Prostate gland (tissue), 2 donors: ENCODE measurements at regions not wholly inside any gene's neighbourhood (a gene's known extent, or its start where the extent isn't known, plus 50 kb on each side); places are given as distances from the start of the nearest gene placed in this dataset.

Experiments
- CTCF ChIP-seq, 4 experiments: fragments of 200-600 bp in 2 of 4; fragments of 450-650 bp in 2 of 4; sonication (generic) in 2 of 4; IDR thresholded peaks; 1 replicate in 3 of 4; 2 replicates in 1 of 4; pipeline ENCODE4 v1.5.1; 2016 to 2019; ENCODE audit warnings: antibody characterized with exemption in 4 of 4, mild to moderate bottlenecking in 2 of 4, moderate library complexity in 2 of 4
- POLR2A ChIP-seq: fragments of 450-650 bp; IDR thresholded peaks from one replicate; pipeline ENCODE4 v1.6.1; 2016; ENCODE audit warnings: antibody characterized with exemption, mild to moderate bottlenecking
- POLR2AphosphoS5 ChIP-seq: sonication (generic); formaldehyde crosslinking; IDR thresholded peaks from one replicate; pipeline ENCODE4 v1.6.1; 2017; ENCODE audit warnings: antibody characterized with exemption

GRCh38 chr20:60553095-60553494, 594.9 kb downstream of the CDH26 start:
- no peak for TF ChIP-seq POLR2AphosphoS5
- TF ChIP-seq CTCF (IDR thresholded peaks at IDR 0.05): no peak
- TF ChIP-seq POLR2A: no peak
